PC-9 (cell line): ENCODE measurements at regions not wholly inside any gene's neighbourhood (a gene's known extent, or its start where the extent isn't known, plus 50 kb on each side); places are given as distances from the start of the nearest gene placed in this dataset.

Source experiments
- BruUV-seq: library from RNA; stranded (reverse); fragments of 400-500 nt; replicated peaks from 2 replicates; lab custom pipeline; 2021; lab: Mats Ljungman, UMichigan
- CTCF ChIA-PET: fragments of 300-600 bp; sonication (Branson Sonifier 250); formaldehyde crosslinking; loops from one replicate; lab custom pipeline; 2022; ENCODE audit warnings: antibody characterized with exemption; lab: Charles Lee
- POLR2A ChIA-PET: fragments of 300-600 bp; sonication (Branson Sonifier 250); formaldehyde crosslinking; loops from one replicate; lab custom pipeline; 2022; ENCODE audit warnings: antibody characterized with exemption; ENCODE audit not compliant: unreplicated experiment; lab: Charles Lee
- DNase-seq, 2 experiments: peaks; one replicate each; pipeline versions ENCODE4 v3.0.0 to v3.0.0-alpha.2; 2015 to 2022; ENCODE audit warnings: mixed read lengths in 1 of 2
- H2AFZ ChIP-seq: fragments of 200-600 bp; sonication (generic); 2 replicates; pipeline ENCODE4 v1.8.1; 2017; ENCODE audit warnings: antibody characterized with exemption
- H3F3A ChIP-seq: fragments of 200-600 bp; sonication (generic); 2 replicates; pipeline ENCODE4 v1.8.1; 2017; ENCODE audit warnings: antibody characterized with exemption, mild to moderate bottlenecking, low read depth; ENCODE audit not compliant: insufficient read depth
- H3K27ac ChIP-seq: fragments of 200-600 bp; sonication (generic); 2 replicates; pipeline ENCODE4 v1.6.1; 2016; ENCODE audit warnings: mixed run types
- H3K27me3 ChIP-seq: fragments of 200-600 bp; sonication (generic); 2 replicates; pipeline ENCODE4 v1.6.1; 2016; ENCODE audit warnings: low read depth, mixed run types; ENCODE audit not compliant: insufficient read depth
- H3K36me3 ChIP-seq: fragments of 200-600 bp; sonication (generic); 2 replicates; pipeline ENCODE4 v1.6.1; 2016; ENCODE audit warnings: low read depth, mixed run types
- H3K4me1 ChIP-seq: fragments of 200-600 bp; sonication (generic); replicated peaks from 2 replicates; pipeline ENCODE4 v1.6.1; 2016; ENCODE audit warnings: mixed run types; ENCODE audit not compliant: insufficient read depth
- H3K4me2 ChIP-seq: fragments of 200-600 bp; sonication (generic); 2 replicates; pipeline ENCODE4 v1.6.1; 2017; ENCODE audit warnings: mixed run types
- H3K4me3 ChIP-seq: fragments of 200-600 bp; sonication (generic); 2 replicates; pipeline ENCODE4 v1.6.1; 2016; ENCODE audit warnings: mixed run types
- H3K79me2 ChIP-seq: fragments of 200-600 bp; sonication (generic); 2 replicates; pipeline ENCODE4 v1.6.1; 2017; ENCODE audit warnings: low read depth, mixed run types
- H3K9me2 ChIP-seq: fragments of 200-600 bp; sonication (generic); 2 replicates; pipeline ENCODE4 v1.8.1; 2017; ENCODE audit warnings: mild to moderate bottlenecking; ENCODE audit not compliant: insufficient read depth
- H3K9me3 ChIP-seq: fragments of 200-600 bp; sonication (generic); 2 replicates; pipeline ENCODE4 v1.8.1; 2016; ENCODE audit warnings: low read depth; ENCODE audit not compliant: insufficient read depth
- H4K20me1 ChIP-seq: fragments of 200-600 bp; sonication (generic); 2 replicates; pipeline ENCODE4 v1.8.1; 2017; ENCODE audit not compliant: insufficient read depth
- EZH2 ChIP-seq: fragments of 200-600 bp; sonication (generic); IDR thresholded peaks from 2 replicates; pipeline ENCODE4 v1.8.0; 2017; ENCODE audit warnings: antibody characterized with exemption, low read depth
- intact Hi-C: fragments of 100-400 bp; cut with micrococcal nuclease; formaldehyde crosslinking; loops from one replicate; pipeline ENCODE4 v1.10.0; 2022; ENCODE audit not compliant: unreplicated experiment
- TF ChIP-seq, protein P1 (sequence below): fragments of 200-600 bp; sonication (generic); conservative IDR thresholded peaks from 2 replicates; pipeline ENCODE4 v1.6.1; 2017; ENCODE audit warnings: mixed run types, antibody characterized with exemption, mild to moderate bottlenecking, moderate library complexity

DNA sequence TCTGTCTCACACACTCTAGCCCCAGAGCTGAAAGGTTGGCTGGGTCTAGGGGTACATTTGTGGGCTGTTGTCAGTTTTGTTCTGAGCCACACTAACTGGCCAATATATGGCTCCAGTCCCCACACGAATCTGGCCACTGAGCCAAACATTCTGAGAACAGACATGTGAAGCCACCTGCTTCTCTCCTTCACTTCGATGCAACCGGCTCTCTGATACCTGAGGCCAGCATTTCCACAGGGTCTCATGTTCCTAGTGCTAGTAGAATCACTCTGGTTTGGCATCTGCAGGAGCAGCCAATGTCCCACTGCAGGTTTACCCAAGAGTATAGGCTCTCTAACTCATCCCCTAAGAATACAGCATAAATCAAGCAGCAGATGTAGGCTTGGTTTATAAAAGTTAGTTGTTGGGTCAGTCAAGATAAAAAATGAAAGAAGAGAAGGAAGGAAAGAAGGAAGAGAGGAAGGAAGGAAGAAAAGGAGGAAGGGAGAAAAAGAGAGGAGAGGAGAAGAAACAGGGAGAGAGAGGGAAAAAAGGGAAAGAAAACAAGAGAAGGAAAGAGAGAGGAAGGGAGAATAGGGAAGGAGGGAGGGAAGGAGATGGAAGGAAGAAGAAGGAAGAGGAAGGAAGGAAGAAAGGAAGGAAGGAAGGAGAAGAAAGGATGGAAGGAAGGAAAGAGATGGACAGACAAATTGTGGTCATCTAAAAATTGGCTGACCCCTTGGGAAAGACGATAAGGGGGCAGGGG, 75.1 kb downstream of the STRA8 start:
- H4K20me1 ChIP-seq = no peaks in the 10 kb centered on the region
- H3K27ac ChIP-seq = no peak overlapping the region
- no peaks in the 10 kb centered on the region; the same call in 1 of the 2 replicates for H3K9me3 ChIP-seq
- no peak overlapping the region for H3K4me3 ChIP-seq
- CTCF ChIA-PET = no interaction called here
- no peaks in the 10 kb centered on the region for H3K4me1 ChIP-seq
- BruUV-seq = no TSS peak
- H3K36me3 ChIP-seq = no peaks in the 10 kb centered on the region
- POLR2A ChIA-PET = no interaction called here
- no peaks in the 10 kb centered on the region; the same call in 1 of the 2 replicates for H3K27me3 ChIP-seq
- no peak for TF ChIP-seq EZH2
- TF ChIP-seq, protein P1, sequence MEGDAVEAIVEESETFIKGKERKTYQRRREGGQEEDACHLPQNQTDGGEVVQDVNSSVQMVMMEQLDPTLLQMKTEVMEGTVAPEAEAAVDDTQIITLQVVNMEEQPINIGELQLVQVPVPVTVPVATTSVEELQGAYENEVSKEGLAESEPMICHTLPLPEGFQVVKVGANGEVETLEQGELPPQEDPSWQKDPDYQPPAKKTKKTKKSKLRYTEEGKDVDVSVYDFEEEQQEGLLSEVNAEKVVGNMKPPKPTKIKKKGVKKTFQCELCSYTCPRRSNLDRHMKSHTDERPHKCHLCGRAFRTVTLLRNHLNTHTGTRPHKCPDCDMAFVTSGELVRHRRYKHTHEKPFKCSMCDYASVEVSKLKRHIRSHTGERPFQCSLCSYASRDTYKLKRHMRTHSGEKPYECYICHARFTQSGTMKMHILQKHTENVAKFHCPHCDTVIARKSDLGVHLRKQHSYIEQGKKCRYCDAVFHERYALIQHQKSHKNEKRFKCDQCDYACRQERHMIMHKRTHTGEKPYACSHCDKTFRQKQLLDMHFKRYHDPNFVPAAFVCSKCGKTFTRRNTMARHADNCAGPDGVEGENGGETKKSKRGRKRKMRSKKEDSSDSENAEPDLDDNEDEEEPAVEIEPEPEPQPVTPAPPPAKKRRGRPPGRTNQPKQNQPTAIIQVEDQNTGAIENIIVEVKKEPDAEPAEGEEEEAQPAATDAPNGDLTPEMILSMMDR = no peak
- H3K4me2 ChIP-seq = no peak overlapping the region
- H3F3A ChIP-seq = no peaks in the 10 kb centered on the region
- peak in 1 of 2 experiments; percentile 6 for DNase-seq
- intact Hi-C loops = no loop called here
- H3K79me2 ChIP-seq = no peaks in the 10 kb centered on the region
- H3K9me2 ChIP-seq = no peaks in the 10 kb centered on the region; the same call in 1 of the 2 replicates
- H2AFZ ChIP-seq = no peak overlapping the region
